SJSA1 (cell line): ENCODE measurements at regions not wholly inside any gene's neighbourhood (a gene's known extent, or its start where the extent isn't known, plus 50 kb on each side); places are given as distances from the start of the nearest gene placed in this dataset.

ENCODE experiments used
- DNase-seq, 2 experiments: peaks; one replicate each; pipeline ENCODE4 v3.0.0-alpha.2; 2015 to 2020; ENCODE audit warnings: low spot score in 2 of 2, low read depth in 1 of 2
- H3K27ac ChIP-seq: fragments of 250-450 bp; sonication (Bioruptor Pico); 2 replicates; pipeline ENCODE4 v1.5.1; 2020; ENCODE audit warnings: mild to moderate bottlenecking, moderate library complexity
- H3K27me3 ChIP-seq: fragments of 250-450 bp; sonication (Bioruptor Pico); replicated peaks from 2 replicates; pipeline ENCODE4 v1.5.1; 2020; ENCODE audit warnings: mild to moderate bottlenecking, moderate library complexity
- H3K36me3 ChIP-seq: fragments of 250-450 bp; sonication (Bioruptor Pico); 2 replicates; pipeline ENCODE4 v1.5.1; 2020; ENCODE audit warnings: mild to moderate bottlenecking
- H3K4me1 ChIP-seq: fragments of 250-450 bp; sonication (Bioruptor Pico); replicated peaks from 2 replicates; pipeline ENCODE4 v1.6.1; 2021; ENCODE audit warnings: mild to moderate bottlenecking
- H3K4me3 ChIP-seq: fragments of 250-450 bp; sonication (Bioruptor Pico); 2 replicates; pipeline ENCODE4 v1.5.1; 2020; ENCODE audit warnings: mild to moderate bottlenecking
- H3K9me3 ChIP-seq: fragments of 250-450 bp; sonication (Bioruptor Pico); replicated peaks from 2 replicates; pipeline ENCODE4 v1.5.1; 2020; ENCODE audit warnings: mild to moderate bottlenecking

DNA sequence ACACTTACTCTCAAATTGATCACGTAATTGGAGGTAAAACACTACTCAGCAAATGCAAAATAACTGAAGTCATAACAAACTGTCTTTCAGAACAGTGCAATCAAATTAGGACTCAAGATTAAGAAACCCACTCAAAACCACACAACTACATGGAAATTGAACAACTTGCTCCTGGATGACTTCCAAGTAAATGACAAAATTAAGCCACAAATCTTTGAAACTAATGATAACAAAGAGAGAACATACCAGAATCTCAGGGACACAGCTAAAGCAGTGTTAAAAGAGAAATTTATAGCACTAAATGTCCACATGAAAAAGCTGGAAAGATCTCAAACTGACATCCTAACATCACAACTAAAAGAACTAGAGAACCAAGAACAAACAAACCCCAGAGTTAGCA is 540.5 kb upstream of the CDH18 start:
- peaks cover 6% of the 10 kb centered on the region; the same call in 1 of the 2 replicates for H3K9me3 ChIP-seq

DNA sequence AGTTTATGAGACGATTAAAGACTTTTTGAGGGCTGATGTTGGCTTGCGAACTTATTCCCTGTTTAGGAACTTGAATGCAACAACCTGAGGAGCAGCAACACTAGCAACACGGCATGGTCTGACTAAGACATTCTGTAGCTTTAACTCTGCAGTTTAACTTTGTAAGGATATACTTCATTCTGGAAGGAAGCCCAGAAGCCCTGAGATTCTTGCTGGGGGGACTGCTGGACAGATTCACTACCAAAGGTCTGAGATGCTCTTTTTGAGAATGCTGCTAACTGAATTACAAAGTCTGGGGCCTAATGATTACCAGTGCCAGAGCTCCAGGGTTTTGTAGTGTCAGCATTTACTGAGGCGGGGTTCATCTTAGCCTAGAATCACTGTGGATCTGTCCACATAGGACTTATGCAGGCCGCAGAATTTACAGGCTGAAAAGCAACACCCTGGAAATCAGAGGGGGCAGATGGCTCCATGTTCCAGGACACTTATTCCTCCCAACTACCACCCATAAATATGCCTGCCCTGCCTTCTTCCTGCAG is 537.1 kb upstream of the CDH18 start:
- Histone ChIP-seq H3K4me3 (no peak overlapping the region), H3K4me1 (no peaks in the 10 kb centered on the region), H3K9me3 (peaks cover 6% of the 10 kb centered on the region; the same call in 1 of the 2 replicates), H3K27me3 (no peaks in the 10 kb centered on the region), H3K27ac (no peak overlapping the region), H3K36me3 (no peaks in the 10 kb centered on the region)
- no peak for DNase-seq

More for the DNA sequence above, 540.5 kb upstream of the CDH18 start:
- Histone ChIP-seq H3K27me3 (no peaks in the 10 kb centered on the region), H3K4me3 (no peak overlapping the region), H3K4me1 (no peaks in the 10 kb centered on the region), H3K27ac (no peak overlapping the region), H3K36me3 (no peaks in the 10 kb centered on the region)
- no peak for DNase-seq

DNA sequence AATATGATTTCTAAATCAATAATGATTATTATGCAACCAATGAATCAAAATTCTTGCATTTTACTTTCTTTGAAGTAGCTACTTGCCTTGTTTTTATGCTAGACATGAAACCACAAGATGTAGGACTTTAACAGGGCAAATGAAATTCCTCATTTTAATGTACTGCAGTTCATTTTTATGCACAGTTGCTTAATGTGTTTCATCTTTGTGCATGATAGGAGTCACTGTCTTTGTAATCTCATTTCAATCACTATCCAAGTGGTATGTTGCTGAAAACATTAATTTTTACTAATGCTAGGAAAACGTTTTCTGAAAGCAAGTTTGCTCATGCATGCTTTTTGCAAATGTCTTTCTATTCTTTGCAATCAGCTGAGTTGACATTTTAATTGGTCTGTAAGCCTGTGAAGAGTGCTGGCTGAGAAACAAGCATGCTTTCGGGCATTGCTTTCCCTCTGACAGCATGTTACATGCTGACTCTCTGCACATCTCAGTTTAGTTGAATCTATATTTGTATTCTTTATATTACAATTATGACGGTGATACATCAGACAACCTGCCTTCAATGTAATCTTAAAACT is 535.0 kb upstream of the CDH18 start:
- no peaks in the 10 kb centered on the region for H3K4me1 ChIP-seq
- no peak overlapping the region for H3K27ac ChIP-seq
- no peaks in the 10 kb centered on the region for H3K27me3 ChIP-seq
- no peaks in the 10 kb centered on the region for H3K36me3 ChIP-seq
- no peak for DNase-seq
- peaks cover 6% of the 10 kb centered on the region; the same call in 1 of the 2 replicates for H3K9me3 ChIP-seq
- H3K4me3 ChIP-seq: no peak overlapping the region

DNA sequence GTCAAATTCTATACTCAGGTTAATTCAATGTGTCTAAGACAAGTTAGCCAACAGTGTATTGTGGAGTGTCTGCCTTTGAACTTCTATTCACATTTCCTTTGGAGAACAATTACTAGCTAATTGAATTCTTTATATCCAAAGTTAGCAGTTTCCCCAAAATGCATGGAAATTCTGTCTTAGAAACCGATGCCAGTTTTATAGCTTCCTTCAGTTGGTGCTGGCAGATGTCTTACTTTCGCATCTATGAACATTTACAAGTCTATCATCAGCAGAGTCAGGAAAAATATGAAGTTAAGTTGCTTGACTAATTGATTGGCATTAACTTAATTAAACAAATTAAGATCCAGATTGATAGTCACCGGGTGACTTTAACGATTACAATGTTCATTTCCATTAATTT is 527.6 kb upstream of the CDH18 start:
- no peak for DNase-seq
- no peak overlapping the region for H3K4me3 ChIP-seq
- no peak overlapping the region for H3K27ac ChIP-seq
- no peaks in the 10 kb centered on the region for H3K36me3 ChIP-seq
- H3K4me1 ChIP-seq: no peaks in the 10 kb centered on the region
- H3K9me3 ChIP-seq: no peaks in the 10 kb centered on the region
- H3K27me3 ChIP-seq: no peaks in the 10 kb centered on the region

DNA sequence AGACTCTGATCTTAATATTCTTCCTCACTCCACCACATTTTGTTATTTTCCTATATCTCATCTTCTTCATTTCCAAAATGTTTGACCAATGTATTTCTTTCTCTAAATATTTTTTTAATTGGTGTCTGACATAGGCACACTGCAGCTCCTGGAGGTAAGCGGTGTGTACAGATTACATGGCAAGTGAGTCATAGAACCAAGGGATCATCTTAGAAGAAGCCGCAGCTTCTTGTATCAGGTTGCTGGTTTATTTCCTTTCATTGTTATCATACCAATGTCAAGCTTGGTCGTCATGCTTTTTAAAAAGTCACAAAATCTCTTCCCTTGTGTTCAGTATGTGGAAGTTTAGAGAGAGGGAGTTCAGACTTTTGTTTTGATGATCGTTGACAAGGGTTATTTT is 526.1 kb upstream of the CDH18 start:
- Histone ChIP-seq H3K4me3 (no peak overlapping the region), H3K36me3 (no peaks in the 10 kb centered on the region), H3K9me3 (no peaks in the 10 kb centered on the region), H3K4me1 (no peaks in the 10 kb centered on the region), H3K27ac (no peak overlapping the region), H3K27me3 (no peaks in the 10 kb centered on the region)
- no peak for DNase-seq

DNA sequence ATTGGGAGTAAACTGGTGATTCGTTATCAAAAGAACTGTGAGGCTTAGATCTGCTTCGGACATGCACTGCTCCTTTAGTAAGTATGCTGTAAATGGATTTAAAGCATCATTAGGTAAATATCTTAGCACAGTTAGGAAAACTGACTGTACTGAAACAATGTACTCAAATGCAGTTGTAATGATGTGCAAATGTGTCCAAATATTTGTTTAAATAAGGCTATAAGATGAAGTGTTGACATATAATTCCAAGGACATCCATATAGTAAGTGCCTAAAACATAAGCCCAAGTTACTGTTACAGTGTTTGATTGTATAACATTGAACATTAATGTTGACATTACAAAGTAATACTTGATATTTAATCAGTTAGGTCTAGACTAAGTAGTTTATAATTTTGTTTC is 512.5 kb upstream of the CDH18 start:
- H3K27ac ChIP-seq: no peak overlapping the region
- no peaks in the 10 kb centered on the region for H3K27me3 ChIP-seq
- DNase-seq: no peak
- no peaks in the 10 kb centered on the region for H3K36me3 ChIP-seq
- H3K9me3 ChIP-seq: no peaks in the 10 kb centered on the region
- no peaks in the 10 kb centered on the region for H3K4me1 ChIP-seq
- H3K4me3 ChIP-seq: no peak overlapping the region

DNA sequence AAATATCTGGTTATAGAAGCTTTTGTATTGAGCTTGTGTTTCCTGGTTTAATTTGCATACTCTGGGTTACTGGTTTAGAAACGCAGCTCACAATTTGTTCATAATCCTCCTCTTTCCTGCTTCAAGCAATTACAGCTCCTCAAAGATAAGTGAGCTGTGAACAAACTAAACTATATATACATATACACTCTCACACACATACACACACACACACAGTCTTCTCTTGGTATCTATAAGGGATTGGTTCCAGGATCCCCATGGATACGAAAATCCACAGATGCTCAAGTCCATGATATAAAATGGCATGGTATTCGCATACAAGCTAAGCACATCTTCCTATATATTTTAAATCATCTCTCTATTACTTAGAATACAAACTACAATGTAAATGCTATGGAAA is 510.9 kb upstream of the CDH18 start:
- DNase-seq: no peak
- H3K27ac ChIP-seq: no peak overlapping the region
- H3K27me3 ChIP-seq: no peaks in the 10 kb centered on the region
- no peaks in the 10 kb centered on the region for H3K9me3 ChIP-seq
- no peaks in the 10 kb centered on the region for H3K36me3 ChIP-seq
- no peak overlapping the region for H3K4me3 ChIP-seq
- H3K4me1 ChIP-seq: no peaks in the 10 kb centered on the region

DNA sequence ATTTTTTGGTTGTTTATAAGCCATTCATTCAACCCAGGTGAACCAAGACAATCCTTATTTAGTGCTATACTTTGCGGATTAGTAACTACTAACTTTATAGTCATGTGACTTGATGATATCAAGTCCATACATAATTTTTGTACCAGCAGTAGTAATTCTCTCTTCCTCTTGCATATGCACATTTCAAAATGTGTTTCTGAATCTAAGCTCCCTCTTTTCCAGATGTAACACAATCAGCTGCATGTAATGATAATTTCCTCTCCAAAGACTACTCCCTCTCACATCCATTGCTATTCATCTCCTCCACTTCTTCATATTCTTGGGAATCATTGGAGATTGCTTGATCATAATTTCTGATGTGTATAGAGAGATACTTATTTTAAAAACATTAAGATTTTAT is 510.1 kb upstream of the CDH18 start:
- H3K27ac ChIP-seq: no peak overlapping the region
- no peaks in the 10 kb centered on the region for H3K27me3 ChIP-seq
- H3K4me1 ChIP-seq: no peaks in the 10 kb centered on the region
- no peak for DNase-seq
- H3K4me3 ChIP-seq: no peak overlapping the region
- no peaks in the 10 kb centered on the region for H3K36me3 ChIP-seq
- no peaks in the 10 kb centered on the region for H3K9me3 ChIP-seq

DNA sequence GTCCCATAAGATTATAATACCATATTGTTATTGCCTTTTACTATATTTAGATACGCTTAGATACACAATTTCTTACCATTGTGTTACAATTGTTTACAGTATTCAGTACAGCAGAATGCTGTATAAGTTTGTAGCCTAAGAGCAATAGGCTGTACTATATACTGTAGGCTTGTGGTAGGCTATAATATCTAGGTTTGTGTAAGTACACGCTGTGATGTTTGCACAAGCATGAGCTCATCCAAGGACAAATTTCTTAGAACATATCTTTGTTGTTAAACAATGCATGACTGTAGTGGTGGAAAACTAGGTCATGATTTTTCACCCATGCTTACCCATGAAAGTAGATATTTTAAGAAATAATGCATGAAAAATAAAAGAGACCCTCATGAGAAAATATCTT is 509.4 kb upstream of the CDH18 start:
- no peak for DNase-seq
- no peaks in the 10 kb centered on the region for H3K4me1 ChIP-seq
- no peak overlapping the region for H3K4me3 ChIP-seq
- no peaks in the 10 kb centered on the region for H3K27me3 ChIP-seq
- H3K36me3 ChIP-seq: no peaks in the 10 kb centered on the region
- H3K9me3 ChIP-seq: no peaks in the 10 kb centered on the region
- H3K27ac ChIP-seq: no peak overlapping the region

DNA sequence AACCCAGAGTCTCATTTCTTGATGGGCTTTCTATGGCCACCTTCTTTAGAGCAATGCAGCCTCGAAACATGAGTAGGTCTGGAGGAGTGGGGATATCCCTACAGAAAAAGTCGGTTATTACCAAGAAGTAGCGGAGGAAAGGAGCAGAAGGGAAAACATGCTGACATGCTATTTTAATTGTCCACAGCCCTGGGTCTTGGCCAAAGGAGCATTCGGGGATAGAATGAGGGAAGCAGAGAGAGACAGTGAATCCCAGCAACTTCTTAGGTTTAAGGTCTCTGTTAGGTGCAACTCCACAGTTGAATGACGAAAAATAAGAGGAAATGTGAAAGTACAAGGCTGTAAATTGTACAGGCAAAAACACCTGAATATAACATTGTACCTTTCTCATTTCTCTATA is 506.7 kb upstream of the CDH18 start:
- Histone ChIP-seq H3K4me1 (no peaks in the 10 kb centered on the region), H3K9me3 (no peaks in the 10 kb centered on the region), H3K27ac (no peak overlapping the region), H3K36me3 (no peaks in the 10 kb centered on the region), H3K27me3 (no peaks in the 10 kb centered on the region), H3K4me3 (no peak overlapping the region)
- no peak for DNase-seq

DNA sequence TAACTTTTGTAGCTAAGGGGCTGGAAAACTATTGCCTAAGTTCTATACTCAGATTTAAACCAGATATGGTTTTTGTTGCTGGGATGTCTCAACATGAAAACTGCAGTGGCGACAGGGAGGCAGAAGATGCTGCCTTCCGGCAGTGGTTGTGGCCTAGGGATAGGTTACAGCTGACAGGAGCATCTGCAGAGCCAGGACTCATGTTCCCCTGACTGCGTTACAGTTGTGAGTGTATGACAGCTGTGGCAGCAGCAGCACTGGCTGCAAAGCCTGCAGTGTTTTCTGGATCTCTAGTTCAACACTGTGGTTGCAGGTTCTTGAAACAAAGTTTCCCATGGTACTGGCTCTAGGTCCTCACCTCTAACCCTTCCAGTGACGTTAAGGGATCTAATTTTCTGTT is 498.8 kb upstream of the CDH18 start:
- Histone ChIP-seq H3K27me3 (no peaks in the 10 kb centered on the region), H3K27ac (no peak overlapping the region), H3K9me3 (0 out of 2 replicates have a peak, but pooled peaks cover 3% of the 10 kb centered on the region), H3K36me3 (no peaks in the 10 kb centered on the region), H3K4me3 (no peak overlapping the region), H3K4me1 (no peaks in the 10 kb centered on the region)
- DNase-seq: no peak

DNA sequence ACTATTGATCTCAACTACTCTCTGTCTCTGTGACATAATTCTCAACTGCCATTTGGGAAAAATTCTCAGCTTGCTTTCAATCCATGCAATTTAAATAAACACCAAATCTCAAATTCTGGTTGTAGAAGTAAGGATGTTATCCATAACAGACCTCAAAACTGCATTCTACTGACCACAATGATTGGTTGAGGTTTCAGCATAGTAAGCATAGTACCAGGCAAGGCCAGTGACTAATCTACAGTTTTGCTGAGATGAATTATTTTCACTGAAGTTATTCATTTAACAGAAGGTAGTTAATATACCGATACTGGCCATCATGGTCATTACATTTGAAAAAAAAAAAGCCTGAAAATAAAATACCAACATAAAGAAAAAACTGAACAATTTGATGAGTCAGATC is 488.0 kb upstream of the CDH18 start:
- Histone ChIP-seq H3K27ac (no peak overlapping the region), H3K4me1 (no peaks in the 10 kb centered on the region), H3K36me3 (no peaks in the 10 kb centered on the region), H3K4me3 (no peak overlapping the region), H3K9me3 (no peaks in the 10 kb centered on the region; the same call in 1 of the 2 replicates), H3K27me3 (no peaks in the 10 kb centered on the region)
- DNase-seq: no peak

DNA sequence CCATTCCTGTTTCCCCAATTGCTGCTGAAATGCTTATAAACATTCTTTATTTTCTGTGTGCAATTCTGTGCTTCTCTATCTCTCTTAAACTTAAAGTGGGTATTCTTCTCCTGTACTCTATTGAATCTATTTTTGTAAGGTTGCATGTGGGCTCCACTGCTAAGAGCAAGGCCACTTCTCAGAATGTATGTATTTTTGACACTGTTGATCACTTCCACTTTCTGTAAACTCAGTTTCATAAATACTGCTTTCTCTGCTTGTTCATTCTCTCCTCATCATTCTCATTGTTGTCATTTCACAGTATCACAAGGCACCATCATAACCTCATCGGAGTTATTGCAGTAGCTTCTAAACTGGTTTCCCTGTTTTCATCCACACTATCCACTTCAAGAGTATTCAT is 483.0 kb upstream of the CDH18 start:
- no peaks in the 10 kb centered on the region for H3K4me1 ChIP-seq
- H3K9me3 ChIP-seq: peaks cover 3% of the 10 kb centered on the region; the same call in 1 of the 2 replicates
- no peak for DNase-seq
- H3K27me3 ChIP-seq: no peaks in the 10 kb centered on the region
- no peak overlapping the region for H3K4me3 ChIP-seq
- H3K27ac ChIP-seq: no peak overlapping the region
- H3K36me3 ChIP-seq: no peaks in the 10 kb centered on the region

DNA sequence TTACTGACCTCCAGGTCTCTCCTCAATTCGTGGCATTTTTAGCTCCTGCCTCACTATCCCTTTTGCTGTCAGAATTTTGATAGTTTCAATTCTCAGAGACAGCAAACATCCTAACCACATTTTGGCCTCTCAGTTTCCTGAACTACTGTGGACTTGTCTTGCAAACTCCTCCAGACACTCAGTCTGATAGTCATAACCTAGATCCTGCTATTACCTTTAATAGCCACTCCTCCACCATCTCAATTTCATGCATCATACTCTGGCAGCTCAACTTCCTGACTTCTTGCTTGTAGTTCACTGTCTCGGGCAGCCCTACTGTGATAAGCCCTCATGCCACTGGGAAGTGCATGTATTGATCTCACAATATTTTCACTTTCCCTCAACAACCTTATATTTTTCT is 481.8 kb upstream of the CDH18 start:
- Histone ChIP-seq H3K9me3 (peaks cover 3% of the 10 kb centered on the region; the same call in 1 of the 2 replicates), H3K4me1 (no peaks in the 10 kb centered on the region), H3K36me3 (no peaks in the 10 kb centered on the region), H3K27ac (no peak overlapping the region), H3K27me3 (no peaks in the 10 kb centered on the region), H3K4me3 (no peak overlapping the region)
- DNase-seq: no peak

DNA sequence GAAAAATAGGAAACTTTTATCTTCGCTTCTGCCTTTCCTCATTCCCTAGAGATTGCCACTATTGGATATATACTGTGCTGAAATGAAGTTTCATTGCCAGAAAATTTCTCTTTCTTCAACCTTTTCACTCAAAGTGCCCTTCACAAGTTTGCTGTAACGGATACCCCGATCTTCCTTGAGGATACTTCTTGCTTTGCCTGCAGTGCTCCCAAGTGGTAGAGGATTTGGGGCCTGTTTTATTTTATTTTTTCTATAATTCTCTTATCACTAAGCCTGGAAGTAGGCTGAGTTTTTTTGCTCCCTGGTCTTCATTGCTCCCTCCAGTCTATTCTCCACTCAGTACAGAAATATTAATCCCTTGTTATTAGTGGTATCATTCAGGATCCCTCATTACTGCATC is 481.4 kb upstream of the CDH18 start:
- Histone ChIP-seq H3K36me3 (no peaks in the 10 kb centered on the region), H3K4me3 (no peak overlapping the region), H3K27me3 (no peaks in the 10 kb centered on the region), H3K9me3 (peaks cover 3% of the 10 kb centered on the region; the same call in 1 of the 2 replicates), H3K27ac (no peak overlapping the region), H3K4me1 (no peaks in the 10 kb centered on the region)
- DNase-seq: no peak
